ENCODE measurements at regions not wholly inside any gene's neighbourhood (a gene's known extent, or its start where the extent isn't known, plus 50 kb on each side); places are given as distances from the start of the nearest gene placed in this dataset.
A peak's percentile ranks its signal among the peaks of the same experiment; 100 is the strongest.
"Not testable (repeated sequence)": the region's sequence is repeated elsewhere in the genome, so short reads cannot be mapped to it uniquely, and the experiment has no call there.

DNA sequence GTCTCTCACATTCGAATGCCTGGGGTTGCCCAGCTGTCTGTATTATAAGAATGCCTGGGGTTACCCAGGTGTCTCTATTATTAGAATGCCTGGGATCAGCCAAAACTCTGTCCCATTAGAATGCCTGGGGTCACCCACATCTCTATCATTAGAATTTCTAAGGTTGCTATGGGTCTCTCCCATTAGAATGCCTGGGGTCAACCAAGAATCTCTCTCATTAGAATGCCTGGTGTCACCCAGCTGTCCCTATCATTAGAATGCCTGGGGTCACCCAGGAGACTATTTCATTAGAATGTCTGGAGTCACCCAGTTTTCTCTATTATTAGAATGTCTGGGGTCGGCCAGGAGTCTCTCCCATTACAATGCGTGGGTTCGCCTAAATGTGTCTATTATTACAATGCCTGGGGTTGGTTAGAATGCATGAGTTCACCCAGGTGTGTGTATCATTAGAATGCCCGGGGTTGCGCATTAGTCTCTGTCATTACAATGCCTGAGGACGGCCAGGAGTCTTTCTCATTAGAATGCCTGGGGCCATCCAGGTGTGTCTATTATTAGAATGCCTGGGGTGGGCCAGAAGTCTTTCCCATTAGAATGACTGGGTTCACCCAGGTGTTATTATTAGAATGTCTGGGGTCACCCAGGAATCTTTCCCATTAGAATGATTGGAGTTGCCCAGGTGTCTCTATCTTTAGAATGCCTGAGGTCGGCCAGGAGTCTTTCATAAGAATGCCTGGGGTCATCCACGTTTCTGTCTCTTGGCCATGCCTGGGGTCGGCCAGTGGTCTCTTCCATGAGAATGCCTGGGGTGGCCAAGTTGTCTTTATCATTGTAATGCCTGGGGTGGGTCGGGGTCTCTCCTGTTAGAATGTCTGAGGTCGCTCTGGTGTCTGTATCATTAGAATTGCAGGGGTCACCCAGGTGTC is 59.6 kb downstream of the RNF187 start:
- DNase-seq: no peak

DNA sequence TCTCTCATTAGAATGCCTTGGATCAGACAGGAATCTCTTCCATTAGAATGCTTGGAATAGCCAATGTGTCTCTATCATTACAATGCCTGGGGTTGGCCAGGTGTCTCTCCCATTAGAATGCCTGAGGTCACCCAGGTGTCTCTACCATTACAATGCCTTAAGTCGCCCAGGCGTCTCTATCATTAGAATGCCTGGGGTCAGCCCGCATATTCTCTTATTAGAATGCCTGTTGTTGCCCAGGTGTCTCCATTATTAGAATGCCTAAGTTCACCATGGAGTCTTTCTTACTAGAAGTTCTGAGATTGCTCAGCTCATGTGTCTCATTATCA is 60.2 kb downstream of the RNF187 start:
- DNase-seq: no peak

DNA sequence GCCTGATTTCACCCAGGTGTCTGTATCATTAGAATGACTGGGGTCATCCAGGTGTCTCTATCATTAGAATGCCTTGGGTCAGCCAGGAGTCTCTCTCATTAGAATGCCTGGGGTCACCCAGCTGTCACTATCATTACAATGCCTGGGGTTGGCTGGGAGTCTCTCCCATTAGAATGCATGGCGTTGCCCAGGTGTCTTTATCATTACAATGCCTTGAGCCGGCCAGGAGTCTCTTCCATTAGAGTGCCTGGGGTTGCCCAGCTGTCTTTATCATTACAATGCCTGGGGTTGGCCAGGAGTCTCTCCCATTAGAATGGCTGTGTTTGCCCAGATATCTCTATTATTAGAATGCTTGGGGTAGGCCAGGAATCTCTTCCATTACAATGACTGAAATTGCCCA is 61.6 kb downstream of the RNF187 start:
- DNase-seq: no peak

DNA sequence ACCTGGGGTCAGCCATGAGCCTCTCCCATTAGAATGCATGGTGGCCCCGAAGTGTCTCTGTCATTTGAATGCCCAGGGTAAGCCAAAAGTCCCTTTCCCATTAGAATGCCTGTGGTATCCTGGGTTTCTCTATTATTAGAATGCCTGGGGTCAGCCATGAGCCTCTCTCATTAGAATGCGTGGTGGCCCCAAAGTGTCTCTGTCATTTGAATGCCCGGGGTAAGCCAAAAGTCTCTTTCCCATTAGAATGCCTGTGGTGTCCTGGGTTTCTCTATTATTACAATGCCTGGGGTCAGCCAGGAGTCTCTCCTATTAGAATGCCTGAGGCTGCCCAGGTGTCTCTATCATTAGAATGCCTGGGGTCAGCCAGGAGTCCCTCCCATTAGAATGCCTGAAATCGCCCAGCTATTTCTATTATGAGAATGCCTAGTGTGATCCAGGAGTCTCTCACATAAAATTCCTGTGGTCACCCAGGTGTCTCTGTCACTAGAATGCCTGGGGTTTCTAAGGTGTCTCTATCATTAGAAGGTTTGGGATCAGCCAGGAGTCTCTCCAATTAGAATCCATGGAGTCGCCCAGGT is 65.5 kb downstream of the RNF187 start:
- no peak for DNase-seq

DNA sequence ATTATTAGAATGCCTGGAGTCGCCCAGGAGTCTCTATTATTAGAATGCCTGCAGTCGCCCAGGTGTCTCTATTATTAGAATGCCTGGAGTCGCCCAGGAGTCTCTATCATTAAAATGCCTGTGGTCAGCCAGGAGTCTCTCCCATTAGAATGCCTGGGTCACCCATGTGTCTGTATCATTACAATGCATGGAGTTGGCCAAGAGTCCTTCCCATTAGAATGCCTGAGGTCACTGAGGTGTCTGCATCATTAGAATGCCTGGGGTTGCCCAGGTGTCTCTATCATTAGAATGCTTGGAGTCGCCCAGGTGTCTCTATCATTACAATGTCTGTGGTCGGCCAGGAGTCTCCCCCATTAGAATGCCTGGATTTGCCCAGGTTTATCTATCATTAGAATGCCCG is 66.9 kb downstream of the RNF187 start:
- no peak for DNase-seq

DNA sequence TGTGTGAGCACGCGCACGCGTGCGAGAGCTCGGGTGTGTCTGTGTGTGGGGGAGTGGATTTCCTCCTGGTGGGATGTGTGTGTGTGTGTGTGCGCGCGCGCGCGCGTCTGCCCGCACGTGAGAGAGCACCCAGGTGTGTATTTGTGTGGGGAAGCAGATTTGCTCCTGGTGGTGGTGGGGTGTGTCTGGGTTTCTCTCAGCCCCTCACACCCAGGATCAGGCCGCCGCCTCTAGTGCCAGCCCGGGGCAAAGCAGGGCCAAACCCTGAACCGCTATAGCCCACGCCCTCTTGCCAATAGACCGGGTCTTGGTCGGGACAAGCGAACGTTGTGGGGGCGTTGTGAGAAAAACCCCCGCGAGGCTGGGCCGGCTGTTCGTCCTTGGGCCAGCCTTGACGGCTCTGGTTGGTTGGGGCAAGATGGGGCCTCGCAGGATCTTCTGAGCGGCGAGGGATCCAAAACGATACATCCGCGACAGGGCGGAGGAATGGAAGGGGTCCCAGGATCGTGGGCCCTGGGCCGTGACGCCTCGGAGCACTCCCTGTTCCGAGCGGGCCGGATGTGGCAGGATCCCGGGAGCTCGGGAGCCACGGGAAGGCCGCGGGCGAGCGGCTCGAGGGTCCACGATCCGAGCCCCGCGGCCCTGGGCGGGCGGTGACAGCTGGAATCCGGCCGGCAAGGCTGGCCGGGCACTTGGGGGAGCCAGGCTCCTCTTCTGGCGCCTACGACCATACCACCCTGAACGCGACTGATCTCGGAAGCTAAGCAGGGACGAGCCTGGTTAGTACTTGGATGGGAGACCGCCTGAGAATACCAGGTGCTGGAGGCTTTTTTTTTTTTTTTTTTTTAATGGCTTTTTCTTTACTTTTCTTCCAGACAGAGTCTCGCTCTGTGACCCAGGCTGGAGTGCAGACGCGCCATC is 68.2 kb downstream of the RNF187 start:
- peak in 5 of 6 experiments; percentile 3 to 28 (median 8) for DNase-seq

DNA sequence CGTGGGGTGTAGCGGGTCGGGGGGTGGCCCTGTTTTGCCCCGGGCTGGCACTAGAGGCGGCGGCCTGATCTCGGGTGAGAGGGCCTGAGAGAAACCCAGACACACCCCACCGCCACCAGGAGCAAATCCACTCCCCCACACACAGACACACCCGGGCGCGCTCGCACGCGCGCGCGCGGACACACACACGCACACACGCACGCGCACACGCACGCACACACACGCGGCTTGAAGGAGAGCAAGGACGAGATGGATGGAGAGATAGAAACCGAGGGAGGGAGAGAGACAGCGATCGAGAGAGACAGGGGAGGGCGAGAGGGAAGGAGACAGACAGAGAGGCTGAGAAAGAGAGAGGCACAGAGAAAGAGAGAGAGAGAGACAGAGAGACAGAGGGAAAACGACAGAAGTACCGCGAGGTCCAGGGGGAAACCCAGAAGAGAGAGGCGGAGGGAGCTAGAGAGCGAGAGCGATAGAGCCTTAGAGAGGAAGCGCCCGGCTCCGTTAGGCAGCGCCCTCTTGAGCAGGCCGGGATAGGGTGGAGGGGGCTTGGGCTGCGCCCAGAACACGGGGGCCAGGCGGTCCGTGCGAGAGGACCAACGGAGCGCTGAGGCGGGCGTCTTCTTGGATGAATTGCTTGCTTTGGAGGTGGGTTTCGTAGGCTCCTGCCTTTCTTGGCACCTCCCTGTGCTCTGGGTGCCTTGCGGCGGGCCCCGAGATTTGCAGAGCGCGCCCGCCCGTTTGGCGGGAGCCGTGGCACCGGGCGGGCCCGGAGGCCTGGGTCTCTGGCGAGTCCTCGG is 69.7 kb downstream of the RNF187 start:
- DNase-seq: not testable (repeated sequence)

All from stimulated activated naive CD4-positive, alpha-beta T cell (primary cell).